ENCODE measurements at regions not wholly inside any gene's neighbourhood (a gene's known extent, or its start where the extent isn't known, plus 50 kb on each side); places are given as distances from the start of the nearest gene placed in this dataset.

DNA sequence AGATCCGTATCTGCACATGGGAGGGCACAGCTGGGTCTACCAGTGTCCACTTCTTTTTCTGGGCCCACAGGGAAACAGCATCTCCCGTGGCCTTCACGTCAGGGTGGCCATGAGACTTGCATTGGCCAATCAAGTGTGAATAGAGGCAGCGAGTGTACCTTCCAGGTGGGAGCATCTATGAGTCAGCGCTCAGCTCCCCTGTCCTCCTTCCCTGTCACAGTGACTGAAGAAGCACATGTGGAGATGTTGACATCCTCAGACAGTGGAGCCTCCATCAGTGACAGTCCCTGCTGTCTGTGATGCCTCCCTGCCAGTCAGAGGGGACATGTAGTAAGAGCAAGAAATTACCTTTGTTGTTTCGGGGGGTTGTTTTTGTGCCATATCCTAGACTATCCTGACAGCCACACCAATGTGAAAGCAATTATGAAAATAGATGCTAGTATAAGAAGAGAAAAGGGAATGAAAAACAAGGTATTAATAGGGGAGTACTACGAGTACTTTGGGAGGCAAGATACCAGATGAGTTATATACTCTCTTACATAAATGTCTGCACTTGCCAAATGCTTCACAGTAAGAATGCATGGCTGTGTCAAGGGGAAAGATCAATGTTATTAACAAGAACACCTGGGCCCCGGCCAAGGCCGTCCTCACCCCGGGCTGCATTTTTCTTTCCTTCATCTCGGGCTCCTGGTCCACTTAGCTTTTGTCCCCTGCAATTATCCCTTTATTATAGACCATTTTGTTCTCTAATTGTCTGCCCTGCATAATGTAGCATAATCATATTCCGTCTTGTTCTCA is 86.0 kb downstream of the MATN1 start:
- DNase-seq: no peak

- DNase-seq: no peak
These were observed 86.8 kb downstream of the MATN1 start for GRCh38 chr1:30636621-30637020.

GRCh38 chr1:30635391-30635975 is 87.9 kb downstream of the MATN1 start:
- no peak for DNase-seq

GRCh38 chr1:30634507-30634906 is 88.9 kb downstream of the MATN1 start:
- DNase-seq: no peak

DNA sequence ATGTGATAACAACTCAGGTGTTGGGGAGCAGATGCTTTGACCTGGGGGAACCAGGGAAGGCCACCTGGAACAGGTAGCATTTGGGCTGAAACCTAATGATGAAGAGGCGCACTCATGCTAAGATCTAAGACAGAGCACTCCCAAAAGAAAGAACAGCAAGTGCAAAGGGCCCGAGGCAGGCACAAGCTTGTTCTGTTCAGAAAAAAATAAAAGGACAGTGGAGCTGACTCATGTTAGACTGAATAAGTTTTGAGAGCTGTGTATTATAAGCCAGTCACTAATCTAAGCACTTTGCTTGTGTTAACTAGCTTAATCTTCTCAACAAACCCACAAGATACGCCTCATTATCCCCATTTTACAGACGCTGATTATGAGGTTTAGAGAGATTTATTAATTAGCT is 90.1 kb downstream of the MATN1 start:
- DNase-seq: no peak

- DNase-seq: no peak
These were observed 90.9 kb downstream of the MATN1 start for GRCh38 chr1:30632481-30632880.

DNA sequence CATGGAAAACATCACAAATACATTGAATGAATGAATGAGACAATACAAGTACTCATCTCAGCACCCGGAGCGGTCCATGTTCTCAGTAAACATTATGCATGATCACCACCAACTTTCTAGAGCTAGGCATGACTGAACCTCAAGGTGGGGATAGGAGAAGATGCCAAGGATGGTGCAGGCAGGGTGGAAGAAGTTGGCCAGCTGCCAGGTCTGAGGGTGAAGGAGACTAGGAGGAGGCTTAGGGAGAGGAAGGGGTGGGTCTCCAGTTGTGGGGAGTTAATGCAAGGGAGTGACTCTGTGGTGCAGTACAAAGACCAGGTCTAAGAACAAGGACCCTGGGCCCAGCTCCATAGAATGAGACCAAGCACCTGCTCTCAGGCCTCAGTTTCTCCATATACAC is 91.7 kb downstream of the MATN1 start:
- no peak for DNase-seq

DNA sequence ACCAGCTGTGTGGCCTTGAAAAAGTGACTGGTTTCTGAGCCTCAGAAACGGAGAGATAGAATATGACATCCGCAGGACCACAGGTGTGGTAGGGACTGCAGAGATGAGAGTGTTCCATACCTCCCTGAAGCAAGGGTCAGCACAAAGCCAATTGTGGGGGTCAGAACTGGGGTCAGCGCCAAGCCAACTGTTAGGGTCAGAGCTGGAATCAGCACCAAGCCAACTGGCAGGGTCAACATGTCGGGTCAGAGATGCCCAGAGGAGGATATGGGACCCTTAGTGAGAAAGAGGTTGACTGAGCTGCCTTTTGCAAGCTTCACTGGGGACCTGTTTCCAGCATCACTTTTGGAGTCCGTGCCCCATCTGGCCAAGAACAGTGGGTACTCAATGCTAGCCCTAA is 93.9 kb downstream of the MATN1 start:
- no peak for DNase-seq

DNA sequence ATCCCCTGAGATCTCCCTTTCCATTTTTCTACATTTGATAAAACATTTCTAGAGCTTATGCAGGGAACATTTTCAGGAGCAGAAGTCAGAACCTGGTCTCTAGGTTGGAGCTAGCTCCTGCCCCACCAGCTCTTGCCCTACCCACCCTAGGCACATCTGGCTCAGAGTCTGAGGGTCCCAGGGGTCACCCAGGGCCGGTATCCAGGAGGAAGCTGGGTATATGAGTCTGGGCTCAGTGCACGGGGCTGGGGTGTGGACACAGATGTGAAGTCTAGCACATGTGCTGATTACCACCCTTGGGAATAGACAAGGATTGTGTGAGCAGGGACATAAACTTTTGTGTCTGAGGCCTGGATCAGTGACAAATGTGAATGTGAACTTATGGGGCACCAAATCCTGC is 95.4 kb downstream of the MATN1 start:
- no peak for DNase-seq

- no peak for DNase-seq
These were observed 96.2 kb downstream of the MATN1 start for GRCh38 chr1:30627206-30627605.

GRCh38 chr1:30623431-30623830 is 100.0 kb downstream of the MATN1 start:
- no peak for DNase-seq

GRCh38 chr1:30619619-30620018 is 103.8 kb downstream of the MATN1 start:
- DNase-seq: no peak

DNA sequence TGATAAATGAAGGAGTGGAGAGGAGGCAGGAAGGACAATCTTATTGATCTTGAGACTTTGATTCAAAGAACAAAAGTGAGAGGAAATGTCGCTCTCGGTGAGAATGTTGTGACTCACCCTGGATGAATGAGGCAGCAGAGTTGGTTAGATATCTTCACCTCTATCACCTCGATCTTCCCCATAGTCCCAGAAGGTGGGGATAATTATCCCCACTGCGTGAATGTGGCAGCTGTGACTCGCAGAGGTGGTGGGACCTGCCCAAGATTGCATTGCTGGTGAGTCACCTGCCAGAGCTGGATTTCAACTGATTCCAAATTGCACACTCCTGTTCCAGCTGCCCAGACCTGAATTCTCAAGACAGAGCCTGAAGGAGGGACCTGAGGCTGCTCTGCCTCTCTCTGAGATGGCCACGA is 105.0 kb downstream of the MATN1 start:
- DNase-seq: no peak

DNA sequence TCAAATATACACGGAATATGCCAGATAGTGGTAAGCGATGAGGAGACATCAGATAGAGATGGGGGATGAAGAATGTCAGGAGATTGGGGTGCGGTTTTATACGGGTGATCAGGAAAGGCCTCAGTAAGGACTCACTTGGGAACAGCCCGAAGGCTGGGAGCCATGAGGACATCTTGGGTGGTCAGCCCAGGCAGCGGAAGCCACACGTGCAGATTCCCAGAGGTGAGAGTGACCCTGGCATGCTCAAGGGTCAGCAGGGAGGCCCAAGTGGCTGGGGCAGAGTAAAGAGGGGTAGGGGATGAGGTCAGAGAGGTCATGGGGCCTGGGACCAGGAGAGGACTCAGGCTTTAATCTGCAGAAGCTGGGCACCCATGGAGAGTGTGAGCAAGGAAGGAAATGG is 106.6 kb downstream of the MATN1 start:
- no peak for DNase-seq

DNA sequence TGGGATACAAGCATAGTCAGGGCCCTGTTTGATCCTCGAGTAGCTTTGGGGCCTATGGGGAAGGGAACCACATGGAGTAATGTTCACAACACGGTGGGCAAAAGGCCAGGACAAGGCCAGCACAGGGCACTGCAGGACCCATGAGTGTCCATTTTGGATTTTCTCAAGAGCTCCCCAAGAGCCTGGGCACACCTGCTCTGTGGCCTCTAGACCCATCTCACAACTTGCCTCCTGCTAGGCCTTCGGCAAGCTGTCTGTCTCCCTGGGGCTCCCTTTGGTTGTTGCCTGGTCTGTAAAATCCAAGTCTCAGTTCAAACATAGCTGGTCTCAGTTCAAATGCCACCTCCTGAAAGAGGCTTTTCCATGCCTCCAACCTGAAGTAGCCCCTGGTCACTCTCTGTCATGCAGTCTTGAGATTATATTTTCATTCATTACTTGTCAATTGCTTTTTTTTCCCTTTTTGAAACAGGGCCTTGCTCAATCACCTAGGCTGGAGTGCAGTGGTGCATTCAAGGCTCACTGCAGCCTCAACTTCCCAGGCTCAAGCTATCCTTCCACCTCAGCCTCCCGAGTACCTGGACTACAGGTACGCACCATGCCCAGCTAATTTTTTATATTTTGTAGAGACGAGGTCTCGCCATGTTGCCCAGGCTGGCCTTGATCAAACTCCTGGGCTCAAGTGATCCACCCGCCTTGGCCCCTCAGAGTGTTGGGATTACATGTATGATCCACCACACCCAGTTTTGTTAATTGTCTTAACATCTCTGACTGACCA is 107.4 kb downstream of the MATN1 start:
- DNase-seq: no peak

GRCh38 chr1:30615076-30615795 is 108.1 kb downstream of the MATN1 start:
- no peak for DNase-seq

DNA sequence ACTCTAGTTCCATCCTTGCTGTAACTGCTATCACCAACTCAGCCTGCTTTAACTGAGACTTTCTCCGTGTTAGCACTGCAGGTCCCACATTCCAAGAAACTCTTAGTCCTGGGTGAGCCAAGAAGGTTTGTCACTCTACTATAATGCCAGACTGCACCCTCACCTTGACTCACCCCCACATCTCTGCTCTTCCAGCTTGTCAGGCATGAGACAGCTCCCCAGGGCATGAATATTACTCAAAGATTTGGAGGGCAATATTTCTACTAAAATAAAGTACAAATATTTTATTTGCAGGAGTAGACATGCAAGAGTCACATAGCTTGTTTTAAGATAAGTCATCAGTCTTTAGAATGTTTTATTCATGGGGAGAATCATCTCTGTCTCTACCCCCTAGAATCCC is 110.2 kb downstream of the MATN1 start:
- no peak for DNase-seq

- DNase-seq: peak; percentile 37
These were observed 110.8 kb downstream of the MATN1 start for GRCh38 chr1:30612536-30613065.

GRCh38 chr1:30611741-30612309 is 111.6 kb downstream of the MATN1 start:
- DNase-seq: peak; percentile 5

DNA sequence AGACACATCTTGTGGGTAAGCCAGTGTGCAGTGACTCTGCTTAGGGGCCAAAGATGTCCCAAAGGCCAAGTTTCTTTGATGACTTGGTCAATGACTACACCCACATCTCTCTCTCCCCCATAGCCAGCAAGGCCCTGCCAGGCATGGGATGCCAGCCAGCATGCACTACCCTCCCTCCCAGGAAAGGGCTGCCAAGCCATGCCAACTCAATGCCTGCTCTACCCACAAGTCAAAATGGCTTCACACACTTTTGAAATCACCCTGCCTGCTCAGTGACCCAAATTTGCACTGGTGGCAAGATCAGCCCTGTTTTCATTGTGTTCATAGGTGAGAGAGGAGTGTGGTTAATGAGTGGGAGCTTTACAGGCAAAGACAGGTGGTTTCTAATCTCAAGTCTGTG is 112.5 kb downstream of the MATN1 start:
- DNase-seq: no peak

DNA sequence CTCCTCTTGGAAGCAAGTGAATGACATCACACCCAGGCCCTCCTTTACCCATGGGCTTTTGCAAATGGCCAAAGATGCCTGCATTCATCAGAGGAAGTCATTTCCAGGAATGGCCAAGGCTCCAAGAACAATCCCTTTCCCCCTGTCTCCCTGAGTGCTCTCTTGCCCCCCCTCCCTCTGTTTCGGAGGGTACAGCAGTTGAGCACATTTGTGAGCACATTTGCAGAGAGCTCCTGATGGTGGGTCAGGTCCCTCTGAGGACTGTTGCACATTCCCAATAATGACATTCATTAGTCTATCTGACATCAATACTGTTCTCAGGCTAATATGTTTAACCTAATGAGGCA is 113.4 kb downstream of the MATN1 start:
- DNase-seq: no peak

GRCh38 chr1:30609336-30609998 is 113.9 kb downstream of the MATN1 start:
- DNase-seq: no peak
